GM12878 (cell line): ENCODE measurements at regions not wholly inside any gene's neighbourhood (a gene's known extent, or its start where the extent isn't known, plus 50 kb on each side); places are given as distances from the start of the nearest gene placed in this dataset.

Experiments
- BRCA1 ChIP-seq: IDR thresholded peaks from 2 replicates; pipeline ENCODE4 v1.6.1; 2011; ENCODE audit warnings: low read depth, low read length, improper control_type of control experiment
- CBFB ChIP-seq: IDR thresholded peaks from 2 replicates; pipeline ENCODE4 v1.6.1; 2016; ENCODE audit warnings: antibody characterized with exemption, low read depth
- CEBPZ ChIP-seq: fragments of 150-350 bp; IDR thresholded peaks from 2 replicates; pipeline ENCODE4 v1.6.1; 2016; ENCODE audit warnings: low read depth, low read length
- CREB1 ChIP-seq: IDR thresholded peaks from 2 replicates; pipeline ENCODE4 v1.6.1; 2012; ENCODE audit warnings: low read depth, mild to moderate bottlenecking, inconsistent platforms
- CUX1 ChIP-seq: IDR thresholded peaks from 2 replicates; pipeline ENCODE4 v1.6.1; 2012; ENCODE audit warnings: improper control_type of control experiment, low read depth, low read length; ENCODE audit not compliant: insufficient replicate concordance
- MAX ChIP-seq: IDR thresholded peaks from 2 replicates; pipeline ENCODE4 v1.6.1; 2012; ENCODE audit warnings: low read depth, low read length, improper control_type of control experiment
- MEF2B ChIP-seq: fragments of 450-650 bp; IDR thresholded peaks from 2 replicates; pipeline ENCODE4 v1.6.1; 2018; ENCODE audit warnings: mild to moderate bottlenecking, moderate library complexity; ENCODE audit not compliant: partially characterized antibody, poor library complexity, severe bottlenecking
- PAX5 ChIP-seq: IDR thresholded peaks from 2 replicates; pipeline ENCODE4 v1.6.1; 2011; ENCODE audit warnings: low read depth, low read length, borderline replicate concordance
- SUPT20H ChIP-seq: IDR thresholded peaks from 2 replicates; pipeline ENCODE4 v1.6.1; 2011; ENCODE audit warnings: low read depth, mild to moderate bottlenecking, low read length, moderate library complexity, borderline replicate concordance; ENCODE audit not compliant: control insufficient read depth
- WRNIP1 ChIP-seq: IDR thresholded peaks from 2 replicates; pipeline ENCODE4 v1.6.1; 2011; ENCODE audit warnings: low read depth, low read length, improper control_type of control experiment, borderline replicate concordance
- ZNF274 ChIP-seq: IDR thresholded peaks from one replicate; pipeline ENCODE4 v1.8.0; 2011; ENCODE audit not compliant: insufficient read length, insufficient read depth
- TF ChIP-seq, protein P1 (sequence below): fragments of 450-650 bp; IDR thresholded peaks from 2 replicates; pipeline ENCODE4 v1.6.1; 2018; ENCODE audit warnings: borderline replicate concordance, mild to moderate bottlenecking; ENCODE audit not compliant: partially characterized antibody
- TF ChIP-seq, protein P2 (sequence below): IDR thresholded peaks from 2 replicates; pipeline ENCODE4 v1.6.1; 2012; ENCODE audit warnings: mild to moderate bottlenecking, low read depth, low read length
- TF ChIP-seq, protein P3 (sequence below): fragments of 450-650 bp; IDR thresholded peaks from 2 replicates; pipeline ENCODE4 v1.6.1; 2014; ENCODE audit warnings: mild to moderate bottlenecking

GRCh38 chr2:175317751-175318150 is 136.2 kb upstream of the ATP5MC3 start (continued):
- TF ChIP-seq CUX1: no peak
- TF ChIP-seq, protein P1, sequence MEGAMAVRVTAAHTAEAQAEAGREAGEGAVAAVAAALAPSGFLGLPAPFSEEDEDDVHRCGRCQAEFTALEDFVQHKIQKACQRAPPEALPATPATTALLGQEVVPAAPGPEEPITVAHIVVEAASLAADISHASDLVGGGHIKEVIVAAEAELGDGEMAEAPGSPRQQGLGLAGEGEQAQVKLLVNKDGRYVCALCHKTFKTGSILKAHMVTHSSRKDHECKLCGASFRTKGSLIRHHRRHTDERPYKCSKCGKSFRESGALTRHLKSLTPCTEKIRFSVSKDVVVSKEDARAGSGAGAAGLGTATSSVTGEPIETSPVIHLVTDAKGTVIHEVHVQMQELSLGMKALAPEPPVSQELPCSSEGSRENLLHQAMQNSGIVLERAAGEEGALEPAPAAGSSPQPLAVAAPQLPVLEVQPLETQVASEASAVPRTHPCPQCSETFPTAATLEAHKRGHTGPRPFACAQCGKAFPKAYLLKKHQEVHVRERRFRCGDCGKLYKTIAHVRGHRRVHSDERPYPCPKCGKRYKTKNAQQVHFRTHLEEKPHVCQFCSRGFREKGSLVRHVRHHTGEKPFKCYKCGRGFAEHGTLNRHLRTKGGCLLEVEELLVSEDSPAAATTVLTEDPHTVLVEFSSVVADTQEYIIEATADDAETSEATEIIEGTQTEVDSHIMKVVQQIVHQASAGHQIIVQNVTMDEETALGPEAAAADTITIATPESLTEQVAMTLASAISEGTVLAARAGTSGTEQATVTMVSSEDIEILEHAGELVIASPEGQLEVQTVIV: no peak
- no peak for TF ChIP-seq ZNF274
- TF ChIP-seq CBFB: no peak
- TF ChIP-seq, protein P2, sequence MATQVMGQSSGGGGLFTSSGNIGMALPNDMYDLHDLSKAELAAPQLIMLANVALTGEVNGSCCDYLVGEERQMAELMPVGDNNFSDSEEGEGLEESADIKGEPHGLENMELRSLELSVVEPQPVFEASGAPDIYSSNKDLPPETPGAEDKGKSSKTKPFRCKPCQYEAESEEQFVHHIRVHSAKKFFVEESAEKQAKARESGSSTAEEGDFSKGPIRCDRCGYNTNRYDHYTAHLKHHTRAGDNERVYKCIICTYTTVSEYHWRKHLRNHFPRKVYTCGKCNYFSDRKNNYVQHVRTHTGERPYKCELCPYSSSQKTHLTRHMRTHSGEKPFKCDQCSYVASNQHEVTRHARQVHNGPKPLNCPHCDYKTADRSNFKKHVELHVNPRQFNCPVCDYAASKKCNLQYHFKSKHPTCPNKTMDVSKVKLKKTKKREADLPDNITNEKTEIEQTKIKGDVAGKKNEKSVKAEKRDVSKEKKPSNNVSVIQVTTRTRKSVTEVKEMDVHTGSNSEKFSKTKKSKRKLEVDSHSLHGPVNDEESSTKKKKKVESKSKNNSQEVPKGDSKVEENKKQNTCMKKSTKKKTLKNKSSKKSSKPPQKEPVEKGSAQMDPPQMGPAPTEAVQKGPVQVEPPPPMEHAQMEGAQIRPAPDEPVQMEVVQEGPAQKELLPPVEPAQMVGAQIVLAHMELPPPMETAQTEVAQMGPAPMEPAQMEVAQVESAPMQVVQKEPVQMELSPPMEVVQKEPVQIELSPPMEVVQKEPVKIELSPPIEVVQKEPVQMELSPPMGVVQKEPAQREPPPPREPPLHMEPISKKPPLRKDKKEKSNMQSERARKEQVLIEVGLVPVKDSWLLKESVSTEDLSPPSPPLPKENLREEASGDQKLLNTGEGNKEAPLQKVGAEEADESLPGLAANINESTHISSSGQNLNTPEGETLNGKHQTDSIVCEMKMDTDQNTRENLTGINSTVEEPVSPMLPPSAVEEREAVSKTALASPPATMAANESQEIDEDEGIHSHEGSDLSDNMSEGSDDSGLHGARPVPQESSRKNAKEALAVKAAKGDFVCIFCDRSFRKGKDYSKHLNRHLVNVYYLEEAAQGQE: no peak
- TF ChIP-seq MEF2B: no peak
- TF ChIP-seq CEBPZ: no peak
- no peak for TF ChIP-seq SUPT20H
- TF ChIP-seq, protein P3, sequence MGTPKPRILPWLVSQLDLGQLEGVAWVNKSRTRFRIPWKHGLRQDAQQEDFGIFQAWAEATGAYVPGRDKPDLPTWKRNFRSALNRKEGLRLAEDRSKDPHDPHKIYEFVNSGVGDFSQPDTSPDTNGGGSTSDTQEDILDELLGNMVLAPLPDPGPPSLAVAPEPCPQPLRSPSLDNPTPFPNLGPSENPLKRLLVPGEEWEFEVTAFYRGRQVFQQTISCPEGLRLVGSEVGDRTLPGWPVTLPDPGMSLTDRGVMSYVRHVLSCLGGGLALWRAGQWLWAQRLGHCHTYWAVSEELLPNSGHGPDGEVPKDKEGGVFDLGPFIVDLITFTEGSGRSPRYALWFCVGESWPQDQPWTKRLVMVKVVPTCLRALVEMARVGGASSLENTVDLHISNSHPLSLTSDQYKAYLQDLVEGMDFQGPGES: no peak
- no peak for TF ChIP-seq CREB1
- no peak for TF ChIP-seq PAX5
- no peak for TF ChIP-seq WRNIP1
- TF ChIP-seq BRCA1: no peak
- TF ChIP-seq MAX: no peak
